NCI-H510A treated with DMSO at 0.1 percent for 48 hours (cell line): ENCODE measurements at regions not wholly inside any gene's neighbourhood (a gene's known extent, or its start where the extent isn't known, plus 50 kb on each side); places are given as distances from the start of the nearest gene placed in this dataset.
"Not testable (repeated sequence)": the region's sequence is repeated elsewhere in the genome, so short reads cannot be mapped to it uniquely, and the experiment has no call there.

Experiments
- DNase-seq: peaks from one replicate; lab custom pipeline; 2025; lab: John Stamatoyannopoulos, UW

DNA sequence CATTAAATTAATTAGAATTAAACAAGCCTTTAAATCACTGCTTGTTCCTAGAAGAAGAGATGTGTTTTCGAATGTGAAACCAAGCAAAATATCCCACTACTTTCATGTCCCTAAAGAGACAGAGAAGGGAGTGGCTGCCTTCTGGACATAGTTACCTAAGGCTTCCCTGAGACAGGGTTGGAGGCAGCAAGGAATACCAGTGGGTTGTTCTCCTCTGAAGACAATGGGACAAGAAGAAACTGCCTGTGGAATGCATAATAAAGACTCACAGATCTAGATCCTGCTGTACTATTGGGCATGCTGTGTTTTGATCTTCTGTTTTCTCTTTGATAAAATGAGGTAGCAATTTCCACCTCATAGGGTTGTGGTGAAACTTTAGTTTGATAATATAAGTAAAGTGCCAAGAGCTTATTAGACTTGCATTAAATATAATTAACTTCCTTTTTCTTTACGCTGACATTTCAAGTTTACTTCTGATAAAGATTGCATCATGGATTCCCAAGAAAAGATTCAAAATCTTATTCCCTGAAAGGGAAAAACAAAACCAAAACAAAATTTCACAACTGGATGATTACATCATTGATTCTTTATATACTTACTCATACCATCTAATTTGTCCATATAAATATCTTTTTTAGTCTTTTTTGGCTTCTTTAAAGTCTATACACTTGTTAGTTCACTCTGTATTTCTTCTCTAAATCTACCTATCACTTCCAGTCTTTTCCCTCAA is 621.3 kb downstream of the ETS1 start:
- DNase-seq = no peak

DNA sequence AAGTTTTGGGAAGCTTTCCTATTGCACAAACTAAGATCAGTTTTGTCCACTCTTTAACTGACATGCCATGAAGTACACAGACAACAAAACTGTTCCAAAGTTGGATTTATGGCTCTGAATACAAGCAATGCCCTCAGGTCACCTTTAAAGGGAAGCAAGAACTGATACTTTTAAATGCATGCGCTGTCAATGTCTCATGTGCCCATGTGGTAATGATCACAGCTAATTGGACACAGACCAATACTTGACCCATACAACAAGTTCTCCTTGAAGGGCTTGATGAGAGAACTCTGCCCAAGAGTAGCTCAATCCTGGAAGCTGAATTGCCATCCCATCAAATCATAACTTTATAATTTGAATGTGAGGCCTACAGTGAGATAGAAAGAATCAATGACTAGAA is 624.9 kb downstream of the ETS1 start:
- DNase-seq = no peak

DNA sequence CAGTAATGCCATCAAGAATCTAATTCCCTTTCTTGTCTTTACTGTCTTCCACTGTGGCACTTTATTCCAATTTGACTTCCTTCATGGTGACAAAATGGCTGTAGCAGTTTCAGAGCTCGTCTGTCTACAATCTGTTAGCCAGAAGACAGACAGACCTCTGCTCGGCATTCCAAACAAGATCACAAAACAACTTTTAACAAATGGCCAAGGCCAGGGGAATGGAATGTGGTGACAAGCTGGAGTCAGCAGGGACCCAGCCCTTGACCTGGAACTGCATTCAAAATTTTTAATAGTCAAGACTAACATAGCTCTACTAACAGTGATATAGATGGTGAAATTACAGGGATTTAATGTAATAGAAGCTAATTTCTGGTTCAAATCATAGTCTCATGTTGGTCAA is 637.2 kb downstream of the ETS1 start:
- no peak for DNase-seq

DNA sequence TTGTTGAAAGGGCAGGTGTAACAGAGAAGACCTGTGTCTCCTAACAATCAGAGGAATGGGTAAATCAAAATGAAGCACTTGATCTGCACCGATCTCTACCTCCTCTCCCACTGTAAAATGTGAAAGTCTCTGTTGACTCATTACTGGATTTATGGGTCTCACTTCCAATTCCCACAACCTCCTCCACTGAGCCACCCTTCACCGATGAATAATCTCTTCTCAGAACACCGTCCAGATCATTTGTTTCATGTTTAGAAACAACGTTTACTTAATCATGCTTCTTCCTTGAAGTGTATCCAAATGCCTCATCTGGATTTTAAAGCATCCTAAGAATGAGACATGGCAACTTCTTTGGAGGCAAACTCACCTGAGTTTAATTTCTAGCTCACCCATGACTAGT is 643.6 kb downstream of the ETS1 start:
- DNase-seq = no peak

DNA sequence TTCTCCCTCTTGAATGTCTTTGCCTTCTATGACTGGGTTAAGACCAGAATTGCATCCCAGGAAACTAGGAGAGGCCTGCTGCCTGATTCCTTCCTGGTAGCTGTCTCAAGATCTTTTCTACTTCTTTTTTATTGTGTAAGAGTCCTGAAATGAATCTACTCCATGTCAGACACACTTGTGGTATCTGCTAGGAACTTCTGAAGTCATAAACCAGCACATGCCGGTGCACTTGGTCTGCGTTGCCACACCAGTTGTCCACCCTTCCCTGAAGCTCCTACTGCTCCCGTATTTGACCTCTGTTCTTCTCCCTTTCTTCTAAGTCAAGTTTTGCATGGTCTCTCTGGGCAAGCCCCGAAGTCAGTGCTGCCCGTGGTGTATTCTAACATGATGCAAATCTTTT is 644.2 kb downstream of the ETS1 start:
- no peak for DNase-seq

DNA sequence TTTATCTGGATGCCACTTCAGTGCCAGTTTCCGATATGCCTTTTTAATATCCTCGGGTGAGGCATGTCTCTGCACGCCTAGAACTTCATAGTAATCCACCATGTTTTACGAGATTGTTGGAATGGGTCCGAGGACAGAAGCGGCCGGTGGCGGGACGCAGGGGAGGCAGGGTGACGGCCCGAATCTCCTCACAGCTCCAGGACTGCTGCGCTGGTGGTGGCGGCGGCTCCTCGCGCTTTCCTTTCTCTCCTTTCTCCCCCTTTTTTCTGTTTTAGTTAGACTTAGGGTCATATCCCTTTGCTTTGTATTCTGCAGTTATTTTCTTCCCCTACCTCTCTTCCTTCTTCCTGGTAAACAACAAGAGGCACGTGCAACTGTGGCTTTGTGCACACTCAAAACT is 645.8 kb downstream of the ETS1 start:
- not testable (repeated sequence) for DNase-seq

DNA sequence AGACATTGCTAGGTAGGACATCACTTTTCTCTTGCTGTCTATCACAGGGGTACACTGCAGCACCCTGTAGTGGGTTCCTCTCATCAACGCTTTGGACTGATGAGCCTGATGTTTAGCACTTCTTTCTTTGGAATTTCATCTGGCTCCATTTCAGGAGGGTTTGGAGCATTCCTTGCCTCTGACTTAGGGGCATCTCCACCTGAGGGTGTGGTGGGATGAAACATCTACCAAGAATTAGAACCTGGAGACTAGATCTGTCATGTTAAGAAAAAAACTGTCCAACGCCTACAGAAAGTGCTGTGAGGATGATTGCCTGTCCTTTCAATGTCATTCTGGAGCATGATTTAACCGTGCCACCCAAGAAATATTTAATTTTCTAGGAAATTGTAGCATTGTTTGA is 648.4 kb downstream of the ETS1 start:
- no peak for DNase-seq

DNA sequence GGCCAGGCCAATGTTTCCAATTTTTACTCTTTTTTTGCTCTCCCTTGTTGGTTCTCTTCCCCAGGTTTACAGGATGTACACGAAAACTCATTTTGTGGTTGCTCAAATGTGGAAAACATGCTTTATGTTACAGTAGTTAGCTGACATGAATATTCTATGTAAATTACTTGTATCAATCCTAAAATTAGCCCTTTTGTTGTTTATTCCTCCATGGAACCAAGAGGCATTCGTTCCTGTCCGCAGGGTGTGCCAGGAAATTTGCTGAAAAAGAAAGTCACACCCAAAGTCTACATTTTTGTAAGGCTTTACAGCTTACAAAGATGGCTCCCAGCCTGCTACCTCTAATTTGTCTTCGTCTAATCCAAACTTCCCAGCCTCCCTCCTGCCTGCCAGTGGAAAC is 652.3 kb downstream of the ETS1 start:
- no peak for DNase-seq

DNA sequence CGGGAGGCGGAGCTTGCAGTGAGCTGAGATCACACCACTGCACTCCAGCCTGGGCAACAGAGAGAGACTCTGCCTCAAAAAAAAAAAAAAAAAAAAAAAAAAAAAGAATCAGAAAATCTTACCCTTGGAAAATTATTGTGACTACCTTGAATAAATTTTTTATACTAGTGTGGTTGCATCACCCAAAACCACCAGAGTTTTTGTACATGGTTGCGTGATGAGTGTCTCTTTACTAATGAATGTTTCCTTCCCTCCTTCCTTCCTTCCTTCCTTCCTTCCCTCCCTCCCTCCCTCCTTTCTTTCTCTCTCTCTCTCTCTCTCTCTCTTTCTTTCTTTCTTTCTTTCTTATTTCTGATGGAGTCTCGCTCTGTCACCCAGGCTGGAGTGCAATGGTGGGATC is 653.4 kb downstream of the ETS1 start:
- DNase-seq = not testable (repeated sequence)

DNA sequence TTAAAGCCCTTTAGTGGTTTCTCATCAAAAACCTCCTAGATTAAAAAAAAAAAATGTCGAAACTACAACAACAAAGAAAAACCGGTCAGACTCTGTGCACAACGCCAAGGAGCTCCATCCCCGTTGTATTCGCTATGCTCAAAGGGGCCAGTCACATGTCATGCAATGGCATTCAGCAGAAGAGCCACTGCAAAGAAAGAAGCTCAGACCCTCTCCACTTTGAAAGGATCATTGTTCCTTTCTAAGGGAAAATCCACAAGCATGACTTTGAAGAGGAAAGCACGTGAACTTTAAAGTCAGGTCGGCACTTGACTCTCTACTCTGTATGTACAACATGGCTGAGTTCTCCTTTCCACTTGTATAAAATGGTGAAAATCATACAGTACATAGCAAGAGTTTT is 655.6 kb downstream of the ETS1 start:
- DNase-seq = no peak

DNA sequence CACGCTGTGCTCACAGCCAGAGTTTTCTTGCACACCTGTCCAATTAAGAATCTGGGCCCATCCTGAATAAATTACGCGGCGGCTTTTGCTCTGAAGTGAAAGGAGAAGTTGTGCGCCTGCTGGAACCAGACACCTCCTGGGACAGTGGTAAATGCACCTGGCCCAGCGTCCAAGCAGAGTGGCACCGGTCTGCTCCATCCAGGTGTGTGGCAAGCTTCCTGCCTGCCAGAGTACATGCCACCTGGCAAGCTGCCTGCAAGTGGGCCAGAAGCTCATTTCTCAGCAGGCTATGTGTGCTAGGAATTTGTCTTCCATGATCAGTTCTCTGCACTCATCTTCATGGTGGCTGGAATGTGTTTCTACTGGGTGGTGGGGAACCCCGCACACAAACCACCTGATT is 660.6 kb downstream of the ETS1 start:
- DNase-seq = peak; percentile 94

DNA sequence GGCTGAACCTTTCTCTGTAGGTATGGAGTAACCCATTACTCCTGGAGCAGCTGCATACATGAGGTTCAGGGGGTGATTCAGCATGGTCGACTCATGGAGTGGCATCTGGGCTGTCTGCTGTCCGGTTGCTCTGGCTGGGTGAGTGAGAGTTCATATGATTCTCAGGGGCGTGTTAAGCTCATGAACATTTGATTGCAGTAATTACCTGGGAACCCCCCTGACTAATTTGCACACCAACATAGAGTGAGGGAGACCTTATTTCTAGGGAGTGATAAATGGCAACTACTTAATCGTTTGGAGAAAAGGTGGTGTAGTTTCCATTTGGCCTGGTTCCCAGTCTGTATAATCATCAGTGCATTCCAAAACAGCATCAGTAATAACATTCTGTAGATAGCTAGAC is 661.9 kb downstream of the ETS1 start:
- DNase-seq = no peak

DNA sequence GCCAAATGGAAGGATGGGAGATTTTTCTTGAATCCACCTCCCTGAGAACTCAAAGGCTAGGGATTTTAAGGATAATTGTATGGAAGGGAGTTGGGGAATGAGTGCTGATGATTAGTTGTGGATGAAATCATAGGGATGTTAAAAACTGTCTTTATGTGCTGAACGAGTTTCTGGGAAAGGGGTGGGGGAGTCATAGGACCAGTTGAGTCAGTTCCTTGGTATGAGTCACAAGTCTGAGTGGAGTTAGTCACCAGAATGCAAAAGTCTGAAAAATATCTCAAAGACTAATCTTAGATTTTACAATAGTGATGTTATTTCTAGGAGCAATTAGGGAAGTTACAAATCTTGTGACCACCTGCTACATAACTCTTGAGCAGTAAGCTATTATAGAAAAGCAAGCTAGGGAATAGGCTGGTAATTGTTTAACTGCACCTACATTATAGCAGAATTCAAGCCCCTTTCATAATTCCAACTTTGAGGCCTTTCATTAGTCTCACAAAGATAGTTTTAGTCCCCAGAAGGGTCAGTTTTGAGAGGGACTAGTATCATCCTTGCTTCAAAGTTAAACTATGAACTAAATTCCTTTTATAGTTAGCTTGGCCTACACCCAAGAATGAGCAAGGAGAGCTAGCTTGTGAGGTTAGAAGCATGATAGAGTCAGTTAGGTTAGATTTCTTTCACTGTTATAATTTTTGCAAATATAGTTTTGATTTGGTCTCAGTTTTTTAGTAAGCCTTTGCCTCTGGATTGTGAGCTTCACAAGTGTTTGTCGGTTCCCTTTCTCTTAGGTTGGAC is 668.0 kb downstream of the ETS1 start:
- no peak for DNase-seq

DNA sequence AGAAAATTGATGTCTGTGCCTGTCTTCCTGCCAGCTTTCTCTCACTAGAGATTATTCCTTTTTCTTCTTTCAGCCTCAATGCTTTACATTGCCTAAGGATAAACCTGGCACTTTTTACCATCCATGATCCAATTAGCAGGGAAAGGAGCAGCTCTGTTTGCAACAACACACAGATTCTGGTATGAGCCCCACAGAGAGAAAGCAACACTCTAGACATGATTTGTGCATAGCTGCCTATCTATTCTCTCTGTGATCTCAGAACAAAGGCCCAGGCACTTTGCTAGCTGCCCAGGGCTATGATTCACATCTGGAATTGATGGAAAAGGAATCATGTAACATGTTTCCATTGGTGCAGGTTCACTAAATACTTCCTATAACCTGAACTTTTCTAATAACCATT is 685.0 kb downstream of the ETS1 start:
- no peak for DNase-seq

DNA sequence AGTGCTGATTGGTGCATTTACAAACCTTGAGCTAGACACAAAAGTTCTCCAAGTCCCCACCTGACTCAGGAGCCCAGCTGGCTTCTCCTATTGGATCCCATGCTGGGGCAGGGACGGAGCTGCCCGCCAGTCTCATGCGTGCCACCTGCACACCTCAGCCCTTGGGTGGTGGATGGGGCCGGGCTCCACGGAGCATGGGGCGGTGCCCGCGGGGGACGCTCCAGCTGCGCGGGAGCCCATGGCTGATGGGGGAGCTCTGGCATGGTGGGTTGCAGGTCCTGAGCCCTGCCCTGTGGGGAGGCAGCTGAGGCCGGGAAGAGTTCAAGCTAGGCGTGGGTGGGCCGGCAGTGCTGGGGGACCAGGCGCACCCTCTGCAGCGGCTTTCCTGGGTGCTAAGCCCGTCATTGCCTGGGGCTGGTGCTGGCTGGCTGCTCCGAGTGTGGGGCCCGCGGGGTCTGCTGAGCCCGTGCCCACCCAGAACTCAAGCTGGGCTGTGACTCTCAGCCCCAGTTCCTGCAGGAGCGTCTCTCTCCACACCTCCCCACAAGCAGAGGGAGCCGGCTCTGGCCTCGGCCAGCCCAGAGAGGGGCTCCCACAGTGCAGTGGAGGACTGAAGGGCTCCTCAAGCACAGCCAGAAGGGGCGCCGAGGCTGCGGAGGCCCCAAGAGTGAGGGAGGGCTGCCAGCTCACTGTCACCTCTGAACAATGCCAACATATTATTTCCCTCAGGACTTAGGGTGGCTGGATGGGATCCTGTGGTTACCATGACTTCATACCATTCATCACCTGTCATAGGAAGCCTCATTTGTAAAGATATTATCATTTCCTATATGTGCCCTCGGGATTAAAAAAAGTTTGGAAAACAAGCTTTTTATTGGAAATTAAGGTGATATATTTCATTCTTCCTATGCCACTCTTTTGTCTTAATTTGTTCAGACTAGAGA is 688.7 kb downstream of the ETS1 start:
- DNase-seq = no peak

DNA sequence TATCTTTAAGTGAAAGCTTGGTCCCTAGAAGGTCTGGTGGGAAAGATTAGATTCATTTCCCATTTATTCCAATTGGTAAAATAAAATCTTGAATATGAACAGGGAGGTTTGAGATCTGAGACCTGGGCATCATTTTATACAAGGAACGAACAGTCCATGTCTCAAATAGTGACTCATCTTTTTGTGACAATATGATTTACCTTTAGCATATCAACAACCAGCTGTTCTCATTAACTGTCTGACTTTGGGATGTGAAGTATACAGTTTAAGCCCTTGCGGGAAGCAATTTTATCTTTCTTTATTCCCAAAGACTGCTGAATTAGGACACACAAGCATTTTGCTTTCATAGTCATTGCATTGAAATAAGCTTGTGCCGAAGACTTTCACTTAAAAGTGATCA is 691.6 kb downstream of the ETS1 start:
- no peak for DNase-seq

DNA sequence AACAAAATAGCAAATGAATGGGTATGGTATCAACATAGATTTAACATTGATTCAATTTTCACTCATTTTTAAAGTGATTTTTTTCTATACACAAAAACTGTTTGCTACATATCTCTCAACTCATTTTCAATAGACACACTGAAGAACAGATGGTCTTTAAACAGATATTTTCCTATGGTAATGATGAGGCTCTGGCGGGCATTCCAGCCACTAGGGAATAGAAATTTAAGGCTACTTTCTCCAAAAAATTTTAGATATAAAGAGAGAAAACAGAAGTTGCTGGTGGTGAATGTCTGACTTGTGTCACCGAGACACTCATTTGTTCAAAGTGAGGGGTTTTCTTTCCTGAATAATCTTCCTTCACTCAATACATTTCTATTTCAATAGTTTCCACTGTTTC is 693.0 kb downstream of the ETS1 start:
- no peak for DNase-seq

DNA sequence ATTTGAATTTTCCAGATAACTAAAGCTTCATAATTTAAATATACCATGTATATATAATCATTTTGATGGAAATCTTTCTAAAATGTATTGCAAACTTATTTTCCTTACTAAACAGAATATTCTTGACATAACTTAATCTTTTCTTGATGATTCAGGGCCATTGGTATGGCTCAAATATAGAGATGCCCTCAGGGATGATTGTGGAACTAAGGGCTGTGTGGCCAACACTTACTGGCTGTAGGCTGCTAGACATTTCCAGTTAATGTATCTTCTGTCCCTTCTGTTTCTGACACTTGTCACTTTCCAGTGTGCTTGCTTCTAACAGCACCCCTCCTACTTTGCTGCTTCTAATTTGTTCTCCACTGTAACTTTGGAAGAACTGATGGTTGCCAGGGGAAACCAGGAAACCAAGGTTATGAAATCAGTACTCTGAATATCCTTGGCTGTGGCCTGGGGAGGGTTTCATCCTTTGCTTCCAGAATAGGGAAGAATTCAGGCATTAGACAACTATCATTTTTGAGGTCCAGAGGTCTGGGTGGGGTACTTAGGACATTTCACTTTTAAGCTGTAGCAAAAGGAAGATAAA is 697.2 kb downstream of the ETS1 start:
- no peak for DNase-seq

DNA sequence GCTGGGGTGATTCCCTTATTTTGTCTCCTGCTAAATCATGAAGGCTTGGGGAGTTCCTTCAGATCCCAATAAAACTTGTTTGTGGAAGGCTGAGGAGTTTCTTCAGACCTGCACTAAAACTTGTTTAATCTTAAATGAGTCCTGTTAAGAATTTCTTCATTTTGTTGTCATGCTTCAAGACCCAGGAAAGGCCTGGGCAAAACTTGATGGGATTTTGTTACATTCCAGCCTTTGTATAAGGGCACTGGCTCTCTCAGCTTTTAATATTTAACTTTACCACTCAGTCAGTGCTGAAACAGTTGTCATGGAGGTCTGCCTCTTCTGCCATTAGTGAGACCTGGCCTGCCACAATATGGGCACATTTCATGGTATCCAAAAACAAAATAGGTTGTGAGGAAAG is 699.0 kb downstream of the ETS1 start:
- DNase-seq = no peak

DNA sequence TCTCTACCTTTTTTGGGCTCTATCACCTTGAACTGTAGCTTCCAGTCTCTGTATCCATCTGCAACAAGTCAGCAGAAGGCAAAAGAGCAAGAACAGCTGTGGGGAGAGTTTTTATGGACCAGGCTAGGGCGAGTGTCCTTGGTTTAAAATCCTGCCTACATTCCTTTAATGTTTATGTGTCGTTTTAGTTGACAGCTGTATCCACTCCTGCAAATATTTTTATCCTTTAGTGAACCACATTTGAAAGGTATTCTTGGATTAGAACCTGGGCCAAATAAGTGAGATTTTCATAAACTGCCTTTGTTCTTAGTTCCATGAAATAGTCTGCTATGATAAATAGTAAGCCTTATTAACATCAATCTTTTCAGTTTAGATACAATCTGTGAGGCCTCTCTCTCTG is 712.2 kb downstream of the ETS1 start:
- no peak for DNase-seq

DNA sequence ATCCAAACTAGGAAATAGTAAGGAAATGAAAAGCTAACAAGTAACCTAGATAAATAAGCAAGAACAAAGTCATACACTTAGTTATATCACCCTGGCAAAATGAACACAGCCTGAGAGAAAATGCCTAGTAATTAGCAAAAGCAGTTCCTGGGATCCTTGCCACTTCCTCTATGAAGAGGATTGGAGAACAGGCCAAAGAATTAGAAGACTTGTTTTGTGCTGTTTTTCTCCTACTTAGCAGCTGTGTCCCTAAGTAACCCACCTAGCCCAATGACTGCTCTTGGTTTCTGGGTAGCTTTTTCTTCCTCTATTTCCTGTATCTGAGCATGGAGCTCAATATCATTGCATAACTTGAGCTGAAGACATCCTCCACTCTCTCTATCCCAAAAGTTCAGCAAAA is 713.9 kb downstream of the ETS1 start:
- DNase-seq = no peak

DNA sequence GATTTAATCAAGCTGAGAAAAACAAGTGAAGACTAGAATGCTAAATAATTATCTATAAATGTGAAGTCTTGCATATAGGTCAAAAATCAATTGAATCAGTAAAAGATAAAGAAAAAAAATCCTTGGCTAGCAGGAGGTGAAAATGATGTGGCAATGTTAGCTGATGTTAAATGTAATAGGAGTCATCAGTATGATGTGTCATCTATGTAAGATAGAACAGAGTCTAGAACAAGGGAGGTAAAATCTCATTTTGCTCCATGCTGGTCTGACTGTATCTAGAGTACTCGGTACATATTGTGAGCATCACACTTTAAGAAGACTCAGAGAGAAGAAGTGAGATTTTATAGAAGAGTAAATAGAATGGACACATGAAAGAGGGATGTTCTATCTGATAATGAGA is 721.2 kb downstream of the ETS1 start:
- no peak for DNase-seq
